Esophagus (tissue), 2 donors: ENCODE measurements at regions not wholly inside any gene's neighbourhood (a gene's known extent, or its start where the extent isn't known, plus 50 kb on each side); places are given as distances from the start of the nearest gene placed in this dataset.
A peak's percentile ranks its signal among the peaks of the same experiment; 100 is the strongest.

ENCODE experiments used
- H3K27ac ChIP-seq, 2 donors: one replicate each; pipeline ENCODE4 v1.5.1; 2013; ENCODE audit warnings: low read depth in 2 of 2, mild to moderate bottlenecking in 2 of 2, inconsistent platforms in 1 of 2, low read length in 1 of 2, moderate library complexity in 1 of 2
- H3K27me3 ChIP-seq, 2 donors: one replicate each; pipeline ENCODE4 v1.6.1; 2013; ENCODE audit warnings: low read length in 2 of 2, control low read depth in 1 of 2, mild to moderate bottlenecking in 1 of 2; ENCODE audit not compliant: insufficient read depth in 2 of 2, control insufficient read depth in 1 of 2
- H3K36me3 ChIP-seq, 2 donors: one replicate each; pipeline ENCODE4 v1.6.1; 2013; ENCODE audit warnings: low read length in 1 of 2; ENCODE audit not compliant: control insufficient read depth in 2 of 2, insufficient read depth in 2 of 2
- H3K4me1 ChIP-seq, 2 donors: one replicate each; pipeline ENCODE4 v1.6.1; 2013; ENCODE audit warnings: low read length in 1 of 2; ENCODE audit not compliant: control insufficient read depth in 2 of 2, insufficient read depth in 2 of 2
- H3K4me3 ChIP-seq, 2 donors: one replicate each; pipeline ENCODE4 v1.5.1; 2013; ENCODE audit warnings: low read length in 2 of 2, mild to moderate bottlenecking in 2 of 2, low read depth in 1 of 2, moderate library complexity in 1 of 2
- H3K9me3 ChIP-seq, 2 donors: one replicate each; pipeline ENCODE4 v1.6.1; 2013; ENCODE audit warnings: mild to moderate bottlenecking in 2 of 2, low read depth in 1 of 2, low read length in 1 of 2, moderate library complexity in 1 of 2; ENCODE audit not compliant: control insufficient read depth in 2 of 2, insufficient read depth in 1 of 2
- WGBS, 2 donors: extraction: QIAGEN DNeasy Blood & Tissue Kit; methylation state at CpG; one replicate each; pipeline ENCODE4 v1.1.7; 2013; 5-methylcytosine and 5-hydroxymethylcytosine counted together
- donor health status: healthy with polysubstance abuse.
- donor health status: Bipolar disorder and iron deficiency.

DNA sequence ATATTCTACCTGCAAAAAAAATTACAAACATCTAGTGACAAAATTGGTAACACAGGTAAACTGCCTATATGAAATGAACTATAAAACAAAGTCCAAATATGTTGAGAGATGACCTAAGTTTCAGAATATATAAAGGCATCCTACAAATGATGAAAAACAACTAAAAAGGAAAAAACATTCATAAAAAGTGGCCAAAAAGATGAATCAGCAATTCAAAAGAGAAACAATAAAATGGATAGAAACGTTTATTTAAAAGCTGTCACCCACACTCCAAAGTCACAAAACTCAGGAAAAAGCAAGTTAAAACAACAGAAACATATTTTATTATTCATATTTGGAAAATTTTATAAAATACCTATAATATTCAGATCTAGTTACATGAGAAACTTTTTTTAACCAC is 106.5 kb upstream of the DCN start:
- Histone ChIP-seq H3K4me1 (no peaks in the 10 kb centered on the region), H3K4me3 (no peak overlapping the region), H3K27ac (no peak overlapping the region), H3K36me3 (no peaks in the 10 kb centered on the region), H3K27me3 (no peaks in the 10 kb centered on the region), H3K9me3 (no peaks in the 10 kb centered on the region)
- 28 to 47% methylated on average over 1 of the region's 1 CpG for WGBS, 2 donors

DNA sequence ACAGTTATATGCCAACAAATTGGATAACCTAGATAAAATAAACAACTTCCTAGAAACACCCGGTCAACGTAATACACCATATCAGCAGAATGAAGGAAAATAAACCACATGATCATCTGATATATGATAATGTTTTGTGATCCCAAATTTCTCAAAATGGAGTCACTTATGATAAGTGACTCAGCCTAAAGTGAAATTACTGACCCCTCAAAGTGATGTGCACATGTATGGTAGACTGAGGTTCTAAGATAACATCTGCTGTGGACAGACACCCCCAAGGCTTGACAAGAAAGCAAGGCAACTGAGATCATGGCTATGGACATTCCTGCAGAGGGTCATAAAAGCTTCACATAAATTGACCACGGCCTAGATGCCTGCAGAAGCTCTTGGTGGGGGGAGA is 105.1 kb upstream of the DCN start:
- Histone ChIP-seq H3K4me3 (no peak overlapping the region), H3K27ac (no peak overlapping the region), H3K9me3 (no peaks in the 10 kb centered on the region), H3K27me3 (no peaks in the 10 kb centered on the region), H3K36me3 (no peaks in the 10 kb centered on the region), H3K4me1 (no peaks in the 10 kb centered on the region)
- WGBS, 2 donors = 54 to 57% methylated on average over 3 of the region's 3 CpGs

DNA sequence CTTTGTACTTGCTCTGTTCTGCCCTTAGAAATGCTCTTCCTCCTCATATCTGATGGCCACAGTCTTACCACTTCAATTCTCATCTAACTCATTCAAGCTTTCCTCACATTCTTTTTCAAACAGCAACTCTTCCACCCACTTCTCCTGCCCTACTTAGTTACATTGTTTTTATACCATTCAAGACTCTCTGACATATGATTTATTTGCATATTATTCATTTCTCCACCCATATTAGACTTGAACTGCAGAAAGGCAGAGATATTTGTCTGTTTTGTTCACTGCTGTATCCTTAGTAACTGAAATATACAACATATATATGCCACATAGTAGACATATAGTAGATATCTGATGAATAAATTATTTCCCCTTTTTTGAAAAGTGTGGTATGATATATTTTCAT is 95.5 kb upstream of the DCN start:
- no peaks in the 10 kb centered on the region for H3K4me1 ChIP-seq
- H3K36me3 ChIP-seq = no peaks in the 10 kb centered on the region
- H3K27ac ChIP-seq = no peak overlapping the region
- no peaks in the 10 kb centered on the region for H3K9me3 ChIP-seq
- H3K27me3 ChIP-seq = no peaks in the 10 kb centered on the region
- no peak overlapping the region for H3K4me3 ChIP-seq

DNA sequence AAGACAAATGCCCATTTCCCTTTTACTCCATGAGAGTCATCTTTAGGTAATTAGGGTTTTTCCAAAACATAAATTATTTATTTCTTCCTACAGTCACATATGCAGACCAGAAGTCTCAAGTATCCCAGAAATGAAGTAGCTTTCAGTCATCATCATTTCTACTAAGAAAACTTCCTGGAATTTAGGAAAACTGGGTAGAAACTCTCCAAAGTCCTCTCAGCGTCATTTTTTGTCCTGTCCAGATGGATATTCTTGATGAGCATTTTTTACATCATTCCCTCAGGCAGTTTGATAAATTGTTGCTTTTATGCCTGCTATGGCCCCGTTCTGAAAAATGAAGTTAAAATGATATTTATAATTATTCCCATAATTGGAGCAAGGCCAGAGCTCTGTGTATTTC is 93.9 kb upstream of the DCN start:
- WGBS, 2 donors = 32 to 42% methylated on average over 2 of the region's 2 CpGs
- no peaks in the 10 kb centered on the region for H3K4me1 ChIP-seq

DNA sequence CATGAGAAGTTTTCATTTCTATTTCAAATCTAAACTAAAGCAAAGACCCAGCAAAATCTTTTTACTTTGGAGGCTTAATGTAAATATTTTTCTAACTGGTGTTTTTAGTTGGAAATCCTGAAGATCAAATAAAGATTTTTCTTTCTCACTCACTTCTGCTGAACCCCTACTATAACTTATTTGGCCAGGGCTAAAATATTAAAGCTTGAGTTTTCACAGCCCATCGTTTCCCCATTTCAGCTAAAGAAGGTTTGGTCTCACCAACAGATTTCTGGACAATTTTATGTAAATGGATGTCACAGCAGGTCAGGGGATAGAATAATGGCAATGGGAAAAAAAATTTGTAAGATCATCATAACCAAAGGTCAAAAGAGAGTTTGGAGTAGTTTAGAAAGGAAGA is 92.7 kb upstream of the DCN start:
- Histone ChIP-seq H3K27ac (peak overlapping the region in 1 of 2 donors; percentile 54), H3K9me3 (no peaks in the 10 kb centered on the region), H3K27me3 (no peaks in the 10 kb centered on the region), H3K4me1 (no peaks in the 10 kb centered on the region), H3K4me3 (no peak overlapping the region), H3K36me3 (no peaks in the 10 kb centered on the region)
- 33 to 34% methylated on average over 1 of the region's 1 CpG for WGBS, 2 donors

More for the DNA sequence above, 93.9 kb upstream of the DCN start:
- H3K9me3 ChIP-seq = no peaks in the 10 kb centered on the region
- no peaks in the 10 kb centered on the region for H3K27me3 ChIP-seq
- no peak overlapping the region for H3K4me3 ChIP-seq
- H3K27ac ChIP-seq = no peak overlapping the region
- no peaks in the 10 kb centered on the region for H3K36me3 ChIP-seq

DNA sequence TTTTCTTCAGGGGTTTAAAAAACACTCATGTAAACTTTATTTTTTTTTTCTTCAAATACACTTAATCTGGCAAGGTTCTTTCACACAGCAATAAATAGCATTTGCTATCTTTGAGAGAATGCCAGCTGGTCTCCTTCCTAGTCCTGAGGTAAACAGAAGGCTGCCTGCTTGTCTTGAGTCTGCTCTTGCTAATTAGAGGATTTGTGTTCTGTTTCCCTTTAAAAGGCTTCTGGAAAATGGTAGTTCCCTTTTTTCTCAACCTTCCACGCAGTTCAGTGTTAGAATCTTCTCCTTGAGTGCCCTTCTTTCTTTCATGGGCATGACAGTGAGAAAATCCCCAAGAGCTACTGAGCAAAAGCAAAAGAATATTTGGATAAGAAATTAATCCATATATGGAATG is 92.3 kb upstream of the DCN start:
- Histone ChIP-seq H3K9me3 (no peaks in the 10 kb centered on the region), H3K27ac (no peak overlapping the region)
- 2 to 8% methylated on average over 1 of the region's 1 CpG for WGBS, 2 donors

DNA sequence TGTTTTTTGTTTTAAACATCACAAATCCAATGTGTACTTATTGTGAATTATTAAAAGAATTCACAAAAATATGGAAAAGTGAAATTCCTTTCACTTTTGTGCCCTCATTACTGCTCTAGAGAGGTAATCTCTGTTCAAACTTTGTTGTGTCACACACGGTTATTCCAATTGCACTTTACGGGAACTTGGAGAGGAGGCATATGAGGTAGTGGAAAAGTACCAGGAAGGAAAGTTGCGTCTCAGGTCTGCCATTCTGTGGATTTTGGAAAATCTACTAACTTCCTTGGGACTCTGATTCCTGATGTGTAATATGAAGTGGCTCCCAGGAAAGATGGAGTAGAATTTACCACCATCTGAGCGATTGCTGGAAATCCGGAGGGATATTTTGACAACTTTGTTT is 90.9 kb upstream of the DCN start:
- H3K4me1 ChIP-seq = no peaks in the 10 kb centered on the region
- no peaks in the 10 kb centered on the region for H3K9me3 ChIP-seq
- H3K27me3 ChIP-seq = no peaks in the 10 kb centered on the region
- no peak overlapping the region for H3K4me3 ChIP-seq
- peak overlapping the region in 1 of 2 donors; percentile 47 for H3K27ac ChIP-seq
- 57 to 58% methylated on average over 5 of the region's 5 CpGs for WGBS, 2 donors
- H3K36me3 ChIP-seq = no peaks in the 10 kb centered on the region

More for the DNA sequence above, 92.3 kb upstream of the DCN start:
- Histone ChIP-seq H3K4me1 (no peaks in the 10 kb centered on the region), H3K27me3 (no peaks in the 10 kb centered on the region), H3K4me3 (no peak overlapping the region), H3K36me3 (no peaks in the 10 kb centered on the region)

DNA sequence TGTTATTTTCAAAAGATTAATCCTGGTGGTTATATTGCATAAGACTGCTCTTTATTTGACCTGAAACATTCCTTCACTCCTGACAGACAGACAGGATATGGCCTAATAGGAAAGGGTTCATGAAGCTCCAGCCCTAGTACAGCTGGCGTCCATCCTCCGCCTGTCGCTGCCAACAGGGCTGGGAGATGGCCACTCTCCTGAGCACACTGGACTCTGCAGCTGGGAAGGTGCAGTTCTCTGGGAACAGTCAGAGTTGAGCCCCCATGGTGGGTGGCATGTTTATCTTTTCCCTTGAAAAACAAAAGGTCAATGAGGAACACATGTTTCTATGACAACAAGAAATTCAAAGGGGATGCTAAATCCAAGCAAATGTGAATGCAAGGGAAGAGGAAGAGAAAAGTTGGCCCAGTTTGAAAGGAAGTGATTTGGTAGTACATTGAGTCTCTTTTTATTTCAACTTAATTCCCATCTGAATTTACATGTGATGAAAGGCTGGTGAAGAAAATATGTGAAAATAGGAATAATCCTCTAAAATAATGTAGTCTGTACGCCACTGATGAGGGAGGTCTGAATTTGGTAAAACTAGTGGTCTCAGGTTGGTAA is 89.9 kb upstream of the DCN start:
- H3K27ac ChIP-seq = no peak overlapping the region
- no peaks in the 10 kb centered on the region for H3K4me1 ChIP-seq
- H3K27me3 ChIP-seq = no peaks in the 10 kb centered on the region
- H3K36me3 ChIP-seq = no peaks in the 10 kb centered on the region
- WGBS, 2 donors = 80 to 91% methylated on average over 4 of the region's 4 CpGs
- no peak overlapping the region for H3K4me3 ChIP-seq
- H3K9me3 ChIP-seq = no peaks in the 10 kb centered on the region

DNA sequence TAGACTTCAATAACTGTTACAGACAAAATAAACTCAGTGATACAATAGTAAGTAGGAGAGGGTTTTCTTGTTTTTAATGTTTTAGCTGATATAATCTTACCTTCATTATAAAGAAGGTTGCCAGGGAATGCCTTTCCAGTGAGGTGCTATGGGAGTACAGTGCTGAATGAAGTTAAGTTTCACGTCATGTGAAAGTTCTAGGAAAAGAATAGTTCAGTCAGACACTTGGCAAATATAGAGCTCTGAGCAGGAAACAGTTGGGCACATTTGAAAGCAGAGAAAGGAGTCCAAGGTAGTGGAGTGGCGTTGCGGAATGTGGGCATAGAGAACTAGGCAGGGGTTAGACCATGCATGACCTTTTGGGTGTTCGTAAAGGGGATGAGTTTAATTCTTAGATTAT is 88.6 kb upstream of the DCN start:
- Histone ChIP-seq H3K27ac (no peak overlapping the region), H3K4me1 (no peaks in the 10 kb centered on the region), H3K4me3 (no peak overlapping the region), H3K9me3 (no peaks in the 10 kb centered on the region), H3K27me3 (no peaks in the 10 kb centered on the region), H3K36me3 (no peaks in the 10 kb centered on the region)
- WGBS, 2 donors = 43 to 47% methylated on average over 4 of the region's 4 CpGs

DNA sequence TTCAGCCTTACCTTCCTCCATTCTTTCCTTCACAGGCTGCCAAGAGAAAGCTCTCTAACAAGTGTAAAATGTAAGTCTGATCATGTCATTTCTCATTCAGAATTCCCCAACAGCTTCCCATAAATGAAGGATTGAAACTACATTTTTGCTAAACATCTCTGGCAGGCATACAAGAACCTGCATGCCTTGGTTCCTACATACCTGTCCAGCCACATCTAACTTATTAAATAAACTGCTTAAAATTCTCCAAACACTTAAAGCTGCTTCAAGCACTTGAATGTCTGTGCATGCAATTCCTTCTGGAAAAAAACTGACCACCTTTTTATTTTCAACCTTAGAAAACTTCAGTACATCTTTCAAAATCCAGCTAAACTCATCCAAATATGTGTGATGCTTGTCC is 84.4 kb upstream of the DCN start:
- no peaks in the 10 kb centered on the region for H3K36me3 ChIP-seq
- no peaks in the 10 kb centered on the region for H3K9me3 ChIP-seq
- H3K27me3 ChIP-seq = no peaks in the 10 kb centered on the region
- H3K27ac ChIP-seq = no peak overlapping the region
- H3K4me1 ChIP-seq = no peaks in the 10 kb centered on the region
- H3K4me3 ChIP-seq = no peak overlapping the region
